ENCODE measurements at regions not wholly inside any gene's neighbourhood (a gene's known extent, or its start where the extent isn't known, plus 50 kb on each side); places are given as distances from the start of the nearest gene placed in this dataset.

GRCh38 chr9:131803758-131804411, 64.0 kb upstream of the RAPGEF1 start:
- no peak overlapping the region for H3K4me3 ChIP-seq
- H3K9me3 ChIP-seq: no peaks in the 10 kb centered on the region
- ATAC-seq (no peak), DNase-seq (no peak)
- intact Hi-C loops (cut with DNase I): no loop called here
- no peak overlapping the region for H3K27ac ChIP-seq
- H3K27me3 ChIP-seq: peaks cover 0 to 57% of the 10 kb centered on the region in 2 donors
- H3K36me3 ChIP-seq: no peaks in the 10 kb centered on the region
- TF ChIP-seq CTCF (IDR thresholded peaks at IDR 0.05): no peak
- H3K4me1 ChIP-seq: no peaks in the 10 kb centered on the region

- Histone ChIP-seq H3K4me3 (no peak overlapping the region), H3K4me1 (no peaks in the 10 kb centered on the region), H3K27ac (no peak overlapping the region), H3K9me3 (no peaks in the 10 kb centered on the region), H3K36me3 (no peaks in the 10 kb centered on the region), H3K27me3 (peaks cover 0 to 36% of the 10 kb centered on the region in 2 donors)
- TF ChIP-seq CTCF (IDR thresholded peaks at IDR 0.05): no peak
- intact Hi-C loops (cut with DNase I): no loop called here
- DNase-seq: no peak
- no peak for ATAC-seq
Observed at GRCh38 chr9:131801810-131802209, 61.9 kb upstream of the RAPGEF1 start.

GRCh38 chr9:131800843-131801242, 61.0 kb upstream of the RAPGEF1 start:
- TF ChIP-seq CTCF (IDR thresholded peaks at IDR 0.05): no peak
- no peaks in the 10 kb centered on the region for H3K36me3 ChIP-seq
- no peaks in the 10 kb centered on the region for H3K9me3 ChIP-seq
- no peak for ATAC-seq
- intact Hi-C loops (cut with DNase I): no loop called here
- H3K4me1 ChIP-seq: no peaks in the 10 kb centered on the region
- no peak for DNase-seq
- H3K27me3 ChIP-seq: peaks cover 0 to 28% of the 10 kb centered on the region in 2 donors
- no peak overlapping the region for H3K27ac ChIP-seq
- no peak overlapping the region for H3K4me3 ChIP-seq

GRCh38 chr9:131800366-131800765, 60.5 kb upstream of the RAPGEF1 start:
- no peak for TF ChIP-seq CTCF (IDR thresholded peaks at IDR 0.05)
- Histone ChIP-seq H3K36me3 (no peaks in the 10 kb centered on the region), H3K27ac (no peak overlapping the region), H3K4me1 (no peaks in the 10 kb centered on the region), H3K9me3 (no peaks in the 10 kb centered on the region), H3K4me3 (no peak overlapping the region), H3K27me3 (peaks cover 0 to 23% of the 10 kb centered on the region in 2 donors)
- ATAC-seq: no peak
- no peak for DNase-seq
- intact Hi-C loops (cut with DNase I): no loop called here

- Histone ChIP-seq H3K4me1 (no peaks in the 10 kb centered on the region), H3K4me3 (no peak overlapping the region), H3K27ac (no peak overlapping the region), H3K27me3 (peaks cover 0 to 19% of the 10 kb centered on the region in 2 donors), H3K36me3 (no peaks in the 10 kb centered on the region), H3K9me3 (no peaks in the 10 kb centered on the region)
- TF ChIP-seq CTCF (IDR thresholded peaks at IDR 0.05): no peak
- DNase-seq: peak in 2 of 4 donors; percentile 41 to 61
- ATAC-seq: peak; percentile 81
- intact Hi-C loops (cut with DNase I): no loop called here
Observed at GRCh38 chr9:131799177-131799823, 59.4 kb upstream of the RAPGEF1 start.

All from left lung (tissue), 4 donors.